GM21447 (cell line): ENCODE measurements at regions not wholly inside any gene's neighbourhood (a gene's known extent, or its start where the extent isn't known, plus 50 kb on each side); places are given as distances from the start of the nearest gene placed in this dataset.

Experiments used
- ATAC-seq: cut with Tn5 transposase; IDR thresholded peaks from one replicate; pipeline ENCODE4 v1.9.1; 2021; ENCODE audit not compliant: unreplicated experiment

GRCh38 chr7:17638727-17639126, 301.6 kb downstream of the SNX13 start:
- ATAC-seq: no peak

DNA sequence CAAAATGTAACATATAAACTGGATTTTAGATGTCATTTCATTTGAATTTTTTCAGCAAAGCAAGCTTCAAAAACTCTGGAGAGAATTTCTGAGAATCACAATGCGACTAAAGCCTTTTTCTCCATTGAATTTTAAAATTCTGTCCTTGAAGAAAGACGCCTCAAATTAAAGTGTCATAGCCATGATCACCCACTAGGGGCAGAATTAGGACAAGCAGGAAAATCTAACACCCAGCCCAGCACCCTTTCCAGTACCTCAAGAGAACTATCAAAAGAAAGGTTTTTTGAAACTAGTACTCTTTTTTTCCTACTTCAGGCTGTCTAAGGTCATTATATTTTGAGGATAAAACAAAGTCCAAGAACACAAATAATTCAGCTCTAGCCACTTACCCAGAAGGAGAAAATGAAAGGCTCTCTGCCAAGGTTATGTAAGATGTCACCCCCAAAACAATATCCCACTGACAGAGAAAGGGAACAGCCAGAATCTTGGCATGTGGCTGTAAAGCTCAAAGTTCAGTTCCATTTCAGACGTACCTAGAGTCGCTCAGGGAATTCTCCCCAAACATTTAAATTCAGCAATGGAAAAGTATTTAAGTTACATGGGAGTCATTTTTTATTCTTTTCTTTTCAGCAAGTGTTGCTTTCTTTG, 299.4 kb downstream of the SNX13 start:
- ATAC-seq: peak; percentile 74

GRCh38 chr7:17645500-17645899, 294.8 kb downstream of the SNX13 start:
- ATAC-seq: no peak

GRCh38 chr7:17646253-17646956, 293.9 kb downstream of the SNX13 start:
- no peak for ATAC-seq

- no peak for ATAC-seq
These were observed 289.0 kb downstream of the SNX13 start for GRCh38 chr7:17651341-17651740.

- ATAC-seq: no peak
These were observed 288.4 kb downstream of the SNX13 start for GRCh38 chr7:17651863-17652385.

DNA sequence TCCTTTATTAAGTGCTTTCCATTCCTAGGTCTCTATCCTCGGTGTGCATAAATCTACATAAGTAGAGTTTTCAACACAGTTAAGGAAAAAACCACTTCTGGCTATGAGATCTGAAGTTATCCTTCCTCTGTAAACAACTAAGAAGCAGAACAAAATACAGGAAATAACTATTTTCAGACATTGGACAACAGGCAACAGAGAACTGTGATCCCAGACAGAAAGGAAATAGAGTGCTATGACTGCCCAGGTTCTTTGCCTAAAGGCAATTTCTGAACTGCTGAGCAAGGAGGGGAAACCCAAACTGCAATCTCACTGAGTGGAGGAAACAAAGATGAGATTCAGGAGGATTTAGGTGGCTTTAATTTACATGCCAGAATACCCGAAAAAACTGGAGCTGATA, 285.4 kb downstream of the SNX13 start:
- ATAC-seq: no peak

- ATAC-seq: no peak
These were observed 281.2 kb downstream of the SNX13 start for GRCh38 chr7:17659126-17659525.

DNA sequence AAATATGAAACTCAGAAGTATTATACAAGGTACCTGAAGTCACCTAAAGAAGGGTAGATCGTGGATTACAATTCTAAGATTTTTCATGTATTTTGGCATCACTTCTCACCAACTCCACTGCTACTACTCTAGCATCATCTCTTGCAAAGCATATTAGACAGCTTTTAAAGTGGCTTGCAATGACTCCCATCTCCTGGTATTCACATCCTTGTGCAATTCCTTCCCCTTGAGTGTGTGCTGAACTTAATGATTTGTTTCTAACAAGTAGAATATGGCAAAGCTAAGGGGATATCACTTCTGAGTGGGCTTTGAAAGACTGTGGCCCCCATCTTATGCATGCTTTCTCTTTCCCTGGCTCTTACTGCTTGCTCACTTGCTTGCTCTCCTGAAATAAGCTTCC, 280.2 kb downstream of the SNX13 start:
- no peak for ATAC-seq

- no peak for ATAC-seq
These were observed 278.2 kb downstream of the SNX13 start for GRCh38 chr7:17661982-17662585.

DNA sequence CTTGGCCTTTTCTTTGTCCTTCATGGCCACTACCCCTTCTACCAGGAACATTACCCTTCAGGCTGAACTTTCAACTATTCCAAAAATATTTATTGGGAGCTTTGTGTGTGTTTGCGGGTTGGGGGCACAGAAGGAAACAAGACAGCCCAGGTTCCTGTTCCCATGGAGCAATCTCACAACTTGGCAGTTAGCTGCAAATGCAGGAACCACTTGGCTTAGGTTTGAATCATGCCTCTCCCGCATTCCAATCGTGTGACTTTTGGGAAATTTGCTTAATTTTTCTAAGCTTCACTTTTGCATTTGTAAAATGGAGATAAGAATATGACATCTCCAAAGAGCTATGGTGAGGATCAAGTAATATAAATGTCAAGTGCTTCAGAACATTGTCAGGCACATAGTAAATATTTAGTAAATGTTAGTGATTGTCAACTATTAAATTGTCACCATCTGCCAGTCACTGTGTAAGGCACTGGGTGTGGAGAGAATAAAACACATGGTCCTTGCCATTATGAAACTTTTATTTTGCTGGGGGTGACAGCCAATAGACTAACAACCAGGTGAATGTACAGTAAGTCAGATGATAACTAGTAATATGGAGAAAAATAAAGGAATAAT, 277.1 kb downstream of the SNX13 start:
- no peak for ATAC-seq

GRCh38 chr7:17665029-17665428, 275.3 kb downstream of the SNX13 start:
- no peak for ATAC-seq

GRCh38 chr7:17668122-17668521, 272.2 kb downstream of the SNX13 start:
- no peak for ATAC-seq

- ATAC-seq: no peak
These were observed 271.1 kb downstream of the SNX13 start for GRCh38 chr7:17669204-17669603.

GRCh38 chr7:17671956-17672355, 268.3 kb downstream of the SNX13 start:
- ATAC-seq: no peak

GRCh38 chr7:17672783-17673182, 267.5 kb downstream of the SNX13 start:
- ATAC-seq: no peak

DNA sequence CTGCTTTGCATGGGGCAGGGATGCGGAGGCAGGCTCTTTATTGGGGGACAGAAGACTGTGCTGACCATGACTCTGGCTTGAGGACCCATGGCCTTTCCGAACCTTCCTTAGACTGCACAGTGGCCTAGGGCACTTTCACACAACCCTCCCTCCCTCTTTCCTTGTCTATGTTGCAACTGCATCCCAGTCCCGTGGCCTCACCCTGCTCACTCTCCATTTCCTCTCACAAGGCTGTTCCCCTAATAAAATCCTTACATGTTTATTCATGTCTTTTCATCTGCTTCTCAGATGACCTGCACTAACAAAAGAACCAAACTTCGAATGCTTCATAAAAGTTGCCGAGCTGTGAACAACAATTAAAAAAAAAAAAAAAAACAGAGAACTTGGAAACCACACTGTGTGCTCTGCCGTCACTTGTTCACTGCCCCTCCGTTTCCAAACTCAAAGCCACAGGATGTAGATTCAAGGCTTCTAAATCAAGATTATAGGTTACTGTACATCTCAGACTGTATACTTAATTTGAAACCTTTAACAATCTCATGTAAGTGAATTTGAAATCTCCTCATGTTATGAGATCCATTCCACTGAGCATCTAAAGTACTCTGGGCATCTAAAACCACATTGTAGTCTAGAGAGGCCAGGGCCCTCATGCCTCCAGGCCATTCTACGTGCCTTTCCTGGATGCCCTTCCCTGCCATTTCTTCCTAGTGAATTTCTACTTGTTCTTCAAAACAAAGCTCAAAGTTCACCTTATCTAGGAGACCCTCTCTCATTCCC, 265.9 kb downstream of the SNX13 start:
- ATAC-seq: no peak

- ATAC-seq: no peak
These were observed 265.2 kb downstream of the SNX13 start for GRCh38 chr7:17674943-17675608.

DNA sequence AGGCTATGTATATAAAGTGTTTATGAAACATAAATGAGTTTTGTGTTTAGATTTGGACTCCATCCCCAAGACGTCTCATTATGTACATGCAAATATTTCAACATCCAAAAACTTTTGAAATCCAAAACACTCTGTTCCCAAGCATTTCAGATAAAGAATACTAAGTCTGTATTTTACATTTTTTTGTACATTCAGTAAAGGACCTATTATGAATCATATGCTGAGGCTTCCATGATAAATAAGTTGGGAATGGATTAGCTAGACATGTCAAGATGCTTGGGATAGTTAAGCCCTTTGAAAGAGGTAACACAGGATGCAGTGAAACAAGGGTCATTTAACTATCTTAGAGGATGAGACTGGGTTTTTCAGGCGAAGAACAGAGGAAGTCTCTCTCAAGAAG, 262.9 kb downstream of the SNX13 start:
- no peak for ATAC-seq

GRCh38 chr7:17678896-17679295, 261.4 kb downstream of the SNX13 start:
- no peak for ATAC-seq
